ENCODE measurements at regions not wholly inside any gene's neighbourhood (a gene's known extent, or its start where the extent isn't known, plus 50 kb on each side); places are given as distances from the start of the nearest gene placed in this dataset.

DNA sequence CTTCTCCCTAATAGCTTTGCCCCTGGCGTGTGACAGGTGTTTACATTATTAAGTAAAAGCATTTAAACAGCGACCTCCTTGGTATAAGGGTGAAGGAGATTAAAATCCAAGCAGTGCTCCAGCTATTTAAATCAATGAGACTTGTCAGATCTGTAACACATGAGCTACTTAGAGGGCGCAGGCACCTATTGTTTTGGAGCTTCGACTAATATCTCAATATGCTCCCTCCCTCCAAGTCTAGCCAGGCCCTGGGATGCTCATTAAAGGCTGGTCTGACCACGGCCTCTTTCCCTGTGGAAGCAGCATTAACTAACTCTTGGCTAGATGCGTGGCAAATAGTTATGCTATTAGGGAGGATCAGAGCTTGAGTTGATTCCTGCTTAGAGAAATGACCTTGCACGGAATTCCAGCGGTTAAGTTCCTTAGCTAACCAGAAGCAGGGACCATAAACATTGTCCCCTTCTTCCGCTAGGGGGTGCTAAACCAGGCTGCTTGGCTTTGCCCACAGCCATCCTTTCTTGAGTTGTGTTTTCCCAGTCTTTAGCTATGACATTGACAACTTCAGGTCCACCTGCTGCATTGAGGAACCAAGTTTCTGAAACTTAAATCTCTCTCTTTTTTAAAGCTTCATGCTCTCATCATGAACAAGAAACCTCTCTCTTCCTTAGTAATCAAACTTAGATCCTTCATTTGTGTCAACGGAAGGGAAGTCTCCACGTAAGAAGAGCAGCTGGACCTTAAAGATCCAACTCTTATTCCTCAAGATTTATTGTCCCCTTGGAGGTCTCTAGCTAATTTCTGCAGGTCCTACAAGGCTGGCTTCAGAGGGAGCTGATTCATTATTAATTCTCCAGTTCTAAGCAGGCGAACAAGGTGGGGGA lies 80.7 kb upstream of the IGFBP7 start (continued):
- TF ChIP-seq, protein P1, sequence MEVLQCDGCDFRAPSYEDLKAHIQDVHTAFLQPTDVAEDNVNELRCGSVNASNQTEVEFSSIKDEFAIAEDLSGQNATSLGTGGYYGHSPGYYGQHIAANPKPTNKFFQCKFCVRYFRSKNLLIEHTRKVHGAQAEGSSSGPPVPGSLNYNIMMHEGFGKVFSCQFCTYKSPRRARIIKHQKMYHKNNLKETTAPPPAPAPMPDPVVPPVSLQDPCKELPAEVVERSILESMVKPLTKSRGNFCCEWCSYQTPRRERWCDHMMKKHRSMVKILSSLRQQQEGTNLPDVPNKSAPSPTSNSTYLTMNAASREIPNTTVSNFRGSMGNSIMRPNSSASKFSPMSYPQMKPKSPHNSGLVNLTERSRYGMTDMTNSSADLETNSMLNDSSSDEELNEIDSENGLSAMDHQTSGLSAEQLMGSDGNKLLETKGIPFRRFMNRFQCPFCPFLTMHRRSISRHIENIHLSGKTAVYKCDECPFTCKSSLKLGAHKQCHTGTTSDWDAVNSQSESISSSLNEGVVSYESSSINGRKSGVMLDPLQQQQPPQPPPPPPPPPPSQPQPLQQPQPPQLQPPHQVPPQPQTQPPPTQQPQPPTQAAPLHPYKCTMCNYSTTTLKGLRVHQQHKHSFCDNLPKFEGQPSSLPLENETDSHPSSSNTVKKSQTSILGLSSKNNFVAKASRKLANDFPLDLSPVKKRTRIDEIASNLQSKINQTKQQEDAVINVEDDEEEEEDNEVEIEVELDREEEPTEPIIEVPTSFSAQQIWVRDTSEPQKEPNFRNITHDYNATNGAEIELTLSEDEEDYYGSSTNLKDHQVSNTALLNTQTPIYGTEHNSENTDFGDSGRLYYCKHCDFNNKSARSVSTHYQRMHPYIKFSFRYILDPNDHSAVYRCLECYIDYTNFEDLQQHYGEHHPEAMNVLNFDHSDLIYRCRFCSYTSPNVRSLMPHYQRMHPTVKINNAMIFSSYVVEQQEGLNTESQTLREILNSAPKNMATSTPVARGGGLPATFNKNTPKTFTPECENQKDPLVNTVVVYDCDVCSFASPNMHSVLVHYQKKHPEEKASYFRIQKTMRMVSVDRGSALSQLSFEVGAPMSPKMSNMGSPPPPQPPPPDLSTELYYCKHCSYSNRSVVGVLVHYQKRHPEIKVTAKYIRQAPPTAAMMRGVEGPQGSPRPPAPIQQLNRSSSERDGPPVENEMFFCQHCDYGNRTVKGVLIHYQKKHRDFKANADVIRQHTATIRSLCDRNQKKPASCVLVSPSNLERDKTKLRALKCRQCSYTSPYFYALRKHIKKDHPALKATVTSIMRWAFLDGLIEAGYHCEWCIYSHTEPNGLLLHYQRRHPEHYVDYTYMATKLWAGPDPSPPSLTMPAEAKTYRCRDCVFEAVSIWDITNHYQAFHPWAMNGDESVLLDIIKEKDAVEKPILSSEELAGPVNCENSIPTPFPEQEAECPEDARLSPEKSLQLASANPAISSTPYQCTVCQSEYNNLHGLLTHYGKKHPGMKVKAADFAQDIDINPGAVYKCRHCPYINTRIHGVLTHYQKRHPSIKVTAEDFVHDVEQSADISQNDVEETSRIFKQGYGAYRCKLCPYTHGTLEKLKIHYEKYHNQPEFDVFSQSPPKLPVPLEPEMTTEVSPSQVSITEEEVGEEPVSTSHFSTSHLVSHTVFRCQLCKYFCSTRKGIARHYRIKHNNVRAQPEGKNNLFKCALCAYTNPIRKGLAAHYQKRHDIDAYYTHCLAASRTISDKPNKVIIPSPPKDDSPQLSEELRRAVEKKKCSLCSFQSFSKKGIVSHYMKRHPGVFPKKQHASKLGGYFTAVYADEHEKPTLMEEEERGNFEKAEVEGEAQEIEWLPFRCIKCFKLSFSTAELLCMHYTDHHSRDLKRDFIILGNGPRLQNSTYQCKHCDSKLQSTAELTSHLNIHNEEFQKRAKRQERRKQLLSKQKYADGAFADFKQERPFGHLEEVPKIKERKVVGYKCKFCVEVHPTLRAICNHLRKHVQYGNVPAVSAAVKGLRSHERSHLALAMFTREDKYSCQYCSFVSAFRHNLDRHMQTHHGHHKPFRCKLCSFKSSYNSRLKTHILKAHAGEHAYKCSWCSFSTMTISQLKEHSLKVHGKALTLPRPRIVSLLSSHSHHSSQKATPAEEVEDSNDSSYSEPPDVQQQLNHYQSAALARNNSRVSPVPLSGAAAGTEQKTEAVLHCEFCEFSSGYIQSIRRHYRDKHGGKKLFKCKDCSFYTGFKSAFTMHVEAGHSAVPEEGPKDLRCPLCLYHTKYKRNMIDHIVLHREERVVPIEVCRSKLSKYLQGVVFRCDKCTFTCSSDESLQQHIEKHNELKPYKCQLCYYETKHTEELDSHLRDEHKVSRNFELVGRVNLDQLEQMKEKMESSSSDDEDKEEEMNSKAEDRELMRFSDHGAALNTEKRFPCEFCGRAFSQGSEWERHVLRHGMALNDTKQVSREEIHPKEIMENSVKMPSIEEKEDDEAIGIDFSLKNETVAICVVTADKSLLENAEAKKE (CRISPR knock-in tag; IDR thresholded peaks at IDR 0.05), result peak; percentile 92

DNA sequence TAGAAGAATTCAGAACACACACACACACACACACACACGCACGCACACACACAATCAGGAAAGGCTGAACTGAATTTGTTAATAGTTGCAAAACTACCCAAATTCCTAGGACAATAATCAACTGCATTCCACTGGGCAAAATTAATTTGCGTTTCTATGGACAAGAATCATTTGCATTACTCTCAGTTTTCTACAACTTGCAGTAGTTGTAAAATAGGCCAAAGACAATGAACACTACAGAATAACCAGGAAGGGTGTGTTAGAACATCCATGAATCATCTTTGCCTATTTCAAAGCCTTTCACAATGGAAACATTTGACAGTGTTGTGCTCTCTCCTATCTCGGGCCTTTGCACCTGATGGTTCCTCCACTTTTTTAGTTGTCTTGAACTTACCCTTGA lies 77.1 kb upstream of the IGFBP7 start:
- H3K9me3 Mint-ChIP-seq, result no peaks in the 10 kb centered on the region
- no peaks in the 10 kb centered on the region for H3K79me2 ChIP-seq (replicated peaks; ENCODE audit: insufficient read depth)
- H3K4me3 ChIP-seq, result no peak overlapping the region
- H4K20me1 ChIP-seq (replicated peaks; ENCODE audit: insufficient read depth), result no peaks in the 10 kb centered on the region
- 0 out of 2 replicates have a peak, but pooled peaks cover under 1% of the 10 kb centered on the region for H3K9me2 ChIP-seq (ENCODE audit: insufficient read depth)
- 0 out of 2 replicates have a peak overlapping the region, but pooled peaks have one; percentile 22 for H3K27ac Mint-ChIP-seq
- H3F3A ChIP-seq (replicated peaks; ENCODE audit: low read depth), result no peaks in the 10 kb centered on the region
- no peaks in the 10 kb centered on the region for H3K36me3 Mint-ChIP-seq (ENCODE audit: low read depth)
- ATAC-seq, result no peak
- H3K36me3 ChIP-seq (ENCODE audit: insufficient read depth), result no peaks in the 10 kb centered on the region
- H3K4me1 ChIP-seq (ENCODE audit: insufficient read depth), result peaks cover 61% of the 10 kb centered on the region
- no peaks in the 10 kb centered on the region for H3K27me3 ChIP-seq (ENCODE audit: insufficient read depth)
- H3K27me3 Mint-ChIP-seq (ENCODE audit: insufficient read depth, low read depth, poor library complexity), result no peaks in the 10 kb centered on the region
- TF ChIP-seq EZH2phosphoT487 (IDR thresholded peaks at IDR 0.05; ENCODE audit: unreplicated experiment) (no peak), NANOG (IDR thresholded peaks at IDR 0.05; ENCODE audit: borderline replicate concordance) (peak; percentile 63; the same call in 1 of the 2 replicates)
- peaks cover 69% of the 10 kb centered on the region for H3K4me1 Mint-ChIP-seq
- H2AFZ ChIP-seq, result no peak overlapping the region
- peak overlapping the region; percentile 24; the same call in 1 of the 2 replicates for H3K4me2 ChIP-seq
- H3K27ac ChIP-seq (ENCODE audit: low read depth), result peak overlapping the region; percentile 27
- DNase-seq (ENCODE audit: low spot score), result peak; percentile 14
- H3K4me3 Mint-ChIP-seq, result no peak overlapping the region

Measured in GM23338 (cell line).